CD4-positive, CD25-positive, alpha-beta regulatory T cell (primary cell): ENCODE measurements at regions not wholly inside any gene's neighbourhood (a gene's known extent, or its start where the extent isn't known, plus 50 kb on each side); places are given as distances from the start of the nearest gene placed in this dataset.

Experiments used
- ATAC-seq, 2 donors: fragments of 150-1000 bp; cut with Tn5 transposase; one replicate each; pipeline ENCODE4 v1.10.0; 2021; ENCODE audit warnings: low read depth in 2 of 2, moderate number of reproducible peaks in 2 of 2, moderate library complexity in 1 of 2
- DNase-seq, 3 donors: peaks; one replicate each; pipeline versions ENCODE4 v3.0.0 to v3.0.0-alpha.2; 2012 to 2022; ENCODE audit warnings: mixed read lengths in 1 of 3
- H3K27ac ChIP-seq: one replicate; pipeline ENCODE4 v1.7.0; 2013; ENCODE audit warnings: mild to moderate bottlenecking, low read length; ENCODE audit not compliant: insufficient read depth, poor library complexity, severe bottlenecking
- H3K27me3 ChIP-seq: one replicate; pipeline ENCODE4 v1.7.0; 2013; ENCODE audit warnings: low read length; ENCODE audit not compliant: control insufficient read depth, insufficient read depth
- H3K36me3 ChIP-seq: one replicate; pipeline ENCODE4 v1.7.0; 2013; ENCODE audit warnings: mild to moderate bottlenecking, low read length, moderate library complexity; ENCODE audit not compliant: control insufficient read depth, insufficient read depth
- H3K4me1 ChIP-seq: 2 replicates; pipeline ENCODE4 v1.7.0; 2013; ENCODE audit warnings: mild to moderate bottlenecking, low read length; ENCODE audit not compliant: insufficient read depth, control insufficient read depth, poor library complexity, severe bottlenecking
- H3K4me3 ChIP-seq: one replicate; pipeline ENCODE4 v1.7.0; 2013; ENCODE audit warnings: low read depth, mild to moderate bottlenecking, low read length, moderate library complexity
- H3K9me3 ChIP-seq, 2 experiments: 1 replicate in 1 of 2; 2 replicates in 1 of 2; pipeline ENCODE4 v1.7.0; 2013; ENCODE audit warnings: low read length in 2 of 2, mild to moderate bottlenecking in 1 of 2, moderate library complexity in 1 of 2; ENCODE audit not compliant: control insufficient read depth in 2 of 2
- H3K27ac Mint-ChIP-seq, 3 donors: one replicate each; pipeline ENCODE4 v1.8.0; 2020 to 2022; ENCODE audit warnings: mild to moderate bottlenecking in 3 of 3, mixed read lengths in 3 of 3, moderate library complexity in 2 of 3
- H3K27me3 Mint-ChIP-seq: one replicate; pipeline ENCODE4 v1.8.0; 2022; ENCODE audit warnings: mild to moderate bottlenecking, mixed read lengths
- H3K36me3 Mint-ChIP-seq: one replicate; pipeline ENCODE4 v1.8.0; 2020; ENCODE audit warnings: mixed read lengths
- H3K4me1 Mint-ChIP-seq, 4 donors: one replicate each; pipeline ENCODE4 v1.8.0; 2020 to 2022; ENCODE audit warnings: mixed read lengths in 4 of 4, mild to moderate bottlenecking in 1 of 4
- H3K4me3 Mint-ChIP-seq, 4 donors: one replicate each; pipeline ENCODE4 v1.8.0; 2020 to 2022; ENCODE audit warnings: mild to moderate bottlenecking in 4 of 4, mixed read lengths in 4 of 4, moderate library complexity in 3 of 4
- H3K9me3 Mint-ChIP-seq, 7 donors: one replicate each; pipeline ENCODE4 v1.8.0; 2020 to 2022; ENCODE audit warnings: mixed read lengths in 7 of 7, mild to moderate bottlenecking in 3 of 7, moderate library complexity in 2 of 7

- no peaks in the 10 kb centered on the region for H3K36me3 ChIP-seq
- Mint-ChIP-seq H3K27ac (peak overlapping the region in 1 of 3 donors; percentile 50), H3K27me3 (peaks cover 12% of the 10 kb centered on the region), H3K36me3 (no peaks in the 10 kb centered on the region), H3K4me1 (peaks cover 0 to 17% (median 8%) of the 10 kb centered on the region in 4 donors), H3K4me3 (no peak overlapping the region), H3K9me3 (peaks cover 0 to 2% (median 0%) of the 10 kb centered on the region in 7 donors)
- peaks cover 8% of the 10 kb centered on the region for H3K27me3 ChIP-seq
- H3K9me3 ChIP-seq: no peaks in the 10 kb centered on the region
- ATAC-seq (no peak), DNase-seq (no peak)
- no peaks in the 10 kb centered on the region for H3K4me1 ChIP-seq
- no peak overlapping the region for H3K4me3 ChIP-seq
- no peak overlapping the region for H3K27ac ChIP-seq
Observed at GRCh38 chr7:116148108-116148507, 62.2 kb upstream of the TES start.

- H3K27me3 ChIP-seq: peaks cover 8% of the 10 kb centered on the region
Observed at GRCh38 chr7:116148626-116149025, 61.7 kb upstream of the TES start.

GRCh38 chr7:116150588-116150987 lies 59.8 kb upstream of the TES start:
- Mint-ChIP-seq H3K9me3 (peaks cover 0 to 2% (median 0%) of the 10 kb centered on the region in 7 donors), H3K36me3 (no peaks in the 10 kb centered on the region), H3K4me3 (no peak overlapping the region), H3K27ac (no peak overlapping the region), H3K27me3 (peaks cover 30% of the 10 kb centered on the region), H3K4me1 (peaks cover 0 to 6% (median 0%) of the 10 kb centered on the region in 4 donors)
- Histone ChIP-seq H3K36me3 (no peaks in the 10 kb centered on the region), H3K27ac (no peak overlapping the region), H3K4me3 (no peak overlapping the region), H3K27me3 (peaks cover 8% of the 10 kb centered on the region), H3K9me3 (no peaks in the 10 kb centered on the region), H3K4me1 (no peaks in the 10 kb centered on the region)
- no peak for DNase-seq
- ATAC-seq: peak in 1 of 2 donors; percentile 28

More at GRCh38 chr7:116148626-116149025, 61.7 kb upstream of the TES start:
- DNase-seq (no peak), ATAC-seq (no peak)
- no peaks in the 10 kb centered on the region for H3K36me3 Mint-ChIP-seq
- Histone ChIP-seq H3K36me3 (no peaks in the 10 kb centered on the region), H3K4me3 (no peak overlapping the region), H3K4me1 (no peaks in the 10 kb centered on the region), H3K27ac (no peak overlapping the region), H3K9me3 (no peaks in the 10 kb centered on the region)
- H3K27ac Mint-ChIP-seq: peak overlapping the region in 1 of 3 donors; percentile 50
- peaks cover 17% of the 10 kb centered on the region for H3K27me3 Mint-ChIP-seq
- peaks cover 0 to 2% (median 0%) of the 10 kb centered on the region in 7 donors for H3K9me3 Mint-ChIP-seq
- H3K4me1 Mint-ChIP-seq: peaks cover 0 to 17% (median 6%) of the 10 kb centered on the region in 4 donors
- H3K4me3 Mint-ChIP-seq: no peak overlapping the region

GRCh38 chr7:116152276-116152675 lies 58.1 kb upstream of the TES start:
- no peaks in the 10 kb centered on the region for H3K36me3 Mint-ChIP-seq
- H3K4me3 Mint-ChIP-seq: no peak overlapping the region
- H3K36me3 ChIP-seq: no peaks in the 10 kb centered on the region
- no peak overlapping the region for H3K27ac Mint-ChIP-seq
- no peaks in the 10 kb centered on the region for H3K4me1 Mint-ChIP-seq
- H3K4me1 ChIP-seq: no peaks in the 10 kb centered on the region
- H3K9me3 ChIP-seq: no peaks in the 10 kb centered on the region
- peaks cover 32% of the 10 kb centered on the region for H3K27me3 Mint-ChIP-seq
- no peak overlapping the region for H3K4me3 ChIP-seq
- peaks cover 8% of the 10 kb centered on the region for H3K27me3 ChIP-seq
- no peak overlapping the region for H3K27ac ChIP-seq
- no peak for DNase-seq
- peaks cover 0 to 2% (median 0%) of the 10 kb centered on the region in 7 donors for H3K9me3 Mint-ChIP-seq
- ATAC-seq: no peak

GRCh38 chr7:116153050-116153449 lies 57.3 kb upstream of the TES start:
- Mint-ChIP-seq H3K4me1 (no peaks in the 10 kb centered on the region), H3K27me3 (peaks cover 40% of the 10 kb centered on the region), H3K9me3 (peaks cover 0 to 2% (median 0%) of the 10 kb centered on the region in 7 donors), H3K27ac (no peak overlapping the region), H3K36me3 (no peaks in the 10 kb centered on the region), H3K4me3 (no peak overlapping the region)
- DNase-seq (no peak), ATAC-seq (no peak)
- H3K9me3 ChIP-seq: no peaks in the 10 kb centered on the region
- H3K4me1 ChIP-seq: no peaks in the 10 kb centered on the region
- no peaks in the 10 kb centered on the region for H3K36me3 ChIP-seq
- H3K27me3 ChIP-seq: peaks cover 13% of the 10 kb centered on the region
- H3K27ac ChIP-seq: no peak overlapping the region
- H3K4me3 ChIP-seq: no peak overlapping the region

GRCh38 chr7:116159711-116160110 lies 50.6 kb upstream of the TES start:
- H3K36me3 Mint-ChIP-seq: no peaks in the 10 kb centered on the region
- peaks cover 33% of the 10 kb centered on the region for H3K27me3 Mint-ChIP-seq
- no peak overlapping the region for H3K4me3 ChIP-seq
- no peaks in the 10 kb centered on the region for H3K4me1 Mint-ChIP-seq
- no peaks in the 10 kb centered on the region for H3K36me3 ChIP-seq
- no peak overlapping the region for H3K27ac ChIP-seq
- H3K4me3 Mint-ChIP-seq: no peak overlapping the region
- no peaks in the 10 kb centered on the region for H3K4me1 ChIP-seq
- ATAC-seq: no peak
- no peak for DNase-seq
- no peaks in the 10 kb centered on the region for H3K9me3 Mint-ChIP-seq
- H3K27ac Mint-ChIP-seq: no peak overlapping the region
- H3K9me3 ChIP-seq: no peaks in the 10 kb centered on the region
- H3K27me3 ChIP-seq: peaks cover 25% of the 10 kb centered on the region
